HG02840 (cell line): ENCODE measurements at regions not wholly inside any gene's neighbourhood (a gene's known extent, or its start where the extent isn't known, plus 50 kb on each side); places are given as distances from the start of the nearest gene placed in this dataset.

Experiments
- ATAC-seq: cut with Tn5 transposase; IDR thresholded peaks from one replicate; pipeline ENCODE4 v1.9.1; 2021; ENCODE audit warnings: mild to moderate bottlenecking, moderate library complexity, moderate number of reproducible peaks; ENCODE audit not compliant: unreplicated experiment, low FRiP score

DNA sequence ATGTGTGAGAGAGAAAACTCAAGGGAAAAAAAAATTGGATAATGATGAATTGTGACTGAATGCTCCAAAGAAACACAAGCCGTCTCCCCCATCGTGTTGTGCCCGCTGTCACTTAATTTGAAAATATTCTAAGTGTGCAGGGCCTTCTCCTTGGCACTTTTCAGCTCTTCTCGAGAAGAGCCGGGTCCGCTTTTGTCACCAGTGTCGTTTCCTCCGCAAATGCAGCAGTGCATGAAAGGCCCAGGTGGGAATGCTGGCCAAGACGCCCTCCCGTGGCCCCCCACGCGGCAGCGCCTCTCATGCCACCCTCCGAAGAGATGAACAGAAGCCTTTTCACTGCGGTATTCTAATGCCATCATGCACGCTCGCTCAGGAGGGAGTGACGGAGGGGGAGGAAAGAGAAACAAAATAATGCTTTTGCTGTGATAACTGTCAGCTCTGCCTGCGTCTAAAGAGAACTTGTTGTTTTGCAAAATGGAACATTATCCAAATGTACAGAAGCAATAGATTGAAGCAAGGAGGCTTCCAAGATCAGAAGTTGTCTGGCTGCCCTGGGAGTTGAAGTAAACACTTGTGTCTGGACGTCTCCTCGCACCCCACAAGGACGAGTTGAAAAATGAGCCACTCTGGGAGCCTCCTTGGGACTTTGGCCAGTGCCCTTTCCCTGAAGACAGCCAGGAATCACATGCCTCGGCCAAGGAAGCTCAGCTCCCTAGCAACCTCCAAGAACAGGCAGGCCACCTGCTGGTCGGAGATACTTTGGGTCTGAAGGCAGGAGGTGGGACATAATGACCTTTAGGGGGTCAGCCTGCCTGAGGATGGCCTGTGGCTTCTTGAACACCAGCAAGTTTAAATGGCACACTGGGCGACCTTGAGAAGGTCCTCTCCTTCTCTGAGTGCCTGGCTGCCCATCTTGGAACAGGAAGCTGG, 166.1 kb upstream of the ZC3H12A start:
- no peak for ATAC-seq

- no peak for ATAC-seq
These were observed 164.8 kb upstream of the ZC3H12A start for GRCh38 chr1:37309574-37309973.

- no peak for ATAC-seq
These were observed 164.3 kb upstream of the ZC3H12A start for GRCh38 chr1:37310064-37310463.

DNA sequence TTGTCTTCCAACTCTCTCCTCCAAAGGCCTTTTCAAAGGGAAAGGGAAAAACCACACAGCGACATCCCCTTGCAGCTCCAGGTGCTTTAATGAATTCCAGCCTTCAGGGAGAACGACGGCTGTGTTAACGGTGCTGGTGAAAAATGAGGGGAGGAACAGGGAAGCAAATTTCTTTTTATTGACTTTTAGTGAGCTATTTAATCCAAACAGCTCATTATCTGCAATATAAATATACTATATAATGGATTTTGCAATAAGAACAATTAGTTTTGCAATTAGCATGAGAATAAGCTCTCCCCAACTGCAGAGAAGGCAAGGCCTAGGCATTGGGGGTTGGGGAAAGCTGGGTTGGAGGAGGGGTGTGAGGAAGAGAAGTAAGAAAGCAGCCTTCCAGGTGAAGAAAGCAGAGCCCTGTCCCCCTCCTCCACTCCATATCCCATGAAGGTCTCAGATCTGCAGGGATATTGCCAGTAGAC, 159.0 kb upstream of the ZC3H12A start:
- ATAC-seq, result no peak

- no peak for ATAC-seq
These were observed 156.4 kb upstream of the ZC3H12A start for GRCh38 chr1:37317870-37318467.

GRCh38 chr1:37318490-37318889, 155.9 kb upstream of the ZC3H12A start:
- ATAC-seq, result no peak

GRCh38 chr1:37319284-37319683, 155.1 kb upstream of the ZC3H12A start:
- ATAC-seq, result no peak

- ATAC-seq, result no peak
These were observed 150.6 kb upstream of the ZC3H12A start for GRCh38 chr1:37323486-37324377.

DNA sequence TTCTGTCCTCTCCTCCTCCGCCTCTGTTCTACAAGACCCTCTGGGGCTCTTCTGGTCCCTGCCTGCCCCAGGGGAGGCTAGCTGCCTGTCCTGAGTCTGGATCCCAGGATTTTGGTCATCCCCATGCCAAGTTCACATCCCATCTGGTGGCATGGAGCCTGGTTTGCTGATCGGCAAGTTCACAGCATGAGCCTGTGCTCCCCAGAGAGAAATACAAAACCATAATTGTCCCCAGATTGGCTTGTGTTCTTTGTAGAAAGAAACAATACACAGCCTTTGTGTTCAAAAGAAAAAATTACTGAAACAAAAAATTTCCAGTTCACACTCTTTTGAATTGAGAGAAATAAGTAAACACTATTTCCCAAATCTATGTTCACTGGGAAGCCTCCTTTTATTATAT, 149.4 kb upstream of the ZC3H12A start:
- ATAC-seq, result no peak

DNA sequence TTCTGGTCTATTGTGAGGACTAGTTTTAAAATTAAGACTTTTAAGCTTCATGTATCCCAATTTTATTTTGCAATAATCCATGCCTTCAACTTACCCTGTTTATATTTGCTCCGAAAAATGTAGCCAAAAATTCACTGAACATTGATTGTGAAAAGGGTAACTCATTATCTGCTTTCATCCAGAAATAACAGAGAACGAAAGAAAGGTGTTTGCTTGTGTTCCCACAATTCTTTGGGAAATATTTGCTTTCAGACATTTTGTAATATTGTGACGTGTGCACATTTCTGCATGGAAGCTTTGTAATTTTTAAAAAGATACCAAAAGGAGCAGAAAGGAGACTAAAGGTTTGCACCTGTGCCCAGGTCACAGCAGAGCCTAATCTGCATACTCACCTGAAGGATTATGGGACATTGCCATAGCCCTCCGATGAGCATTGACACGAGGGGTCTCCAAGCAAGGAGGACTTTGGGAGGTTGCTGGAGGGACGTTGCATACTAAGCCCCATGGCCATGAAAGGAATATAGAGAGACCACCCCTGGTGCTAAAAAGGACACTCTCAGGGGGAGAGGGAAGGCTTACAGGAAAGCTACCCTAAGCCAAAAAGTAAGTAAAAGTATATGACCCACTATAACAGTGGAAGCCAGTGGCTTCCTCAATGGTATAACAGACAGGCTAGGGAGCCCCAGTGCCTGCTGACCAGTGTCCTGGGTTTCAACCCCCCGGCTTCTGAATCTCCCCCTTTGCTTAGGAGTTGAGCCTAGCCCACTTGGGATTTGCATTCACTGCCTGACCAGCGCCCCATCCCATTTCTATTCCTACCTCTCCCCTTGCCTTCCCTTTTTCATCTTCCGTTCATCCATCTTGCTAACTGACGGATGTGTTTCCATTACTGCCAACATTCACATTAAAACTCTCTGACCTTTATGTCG, 148.6 kb upstream of the ZC3H12A start:
- ATAC-seq, result no peak

DNA sequence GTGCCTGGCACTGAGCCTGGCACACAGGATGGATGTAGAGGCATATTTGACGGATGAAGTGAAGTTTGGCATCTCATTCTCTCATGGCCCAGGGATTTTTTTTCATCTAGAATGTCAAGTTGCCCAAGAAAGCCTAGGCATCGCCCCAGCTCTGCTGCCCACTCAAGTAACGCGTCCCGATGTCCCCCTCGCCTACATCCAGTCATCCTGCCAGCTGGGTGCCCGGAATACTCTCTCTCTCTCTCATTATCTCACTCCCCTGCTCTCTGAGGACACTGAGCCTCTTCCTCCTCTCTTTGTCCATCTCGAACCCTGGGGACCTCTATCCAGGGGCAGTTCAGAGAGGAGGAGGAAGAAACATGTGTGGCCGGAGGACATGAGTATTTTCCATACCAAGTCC, 142.3 kb upstream of the ZC3H12A start:
- ATAC-seq, result no peak

- no peak for ATAC-seq
These were observed 135.7 kb upstream of the ZC3H12A start for GRCh38 chr1:37338658-37339057.

DNA sequence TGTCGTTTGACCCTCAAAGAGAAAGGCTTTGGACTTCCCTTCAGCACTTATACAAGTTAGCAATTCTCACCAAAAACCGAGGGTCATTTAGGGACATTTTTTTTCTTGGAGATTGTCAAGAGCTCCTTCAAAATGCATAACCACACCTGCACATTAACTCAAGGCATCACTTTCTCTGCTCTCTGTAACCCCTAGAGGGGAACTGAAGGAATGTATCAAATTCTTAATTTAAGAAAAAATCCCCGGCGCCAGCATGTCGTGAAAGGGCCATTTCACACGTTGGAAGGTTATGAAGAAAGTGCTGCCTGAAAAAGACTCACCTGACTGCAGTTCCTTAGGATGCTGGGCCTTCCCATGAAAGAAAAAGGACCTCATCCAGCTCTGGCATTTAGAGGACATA, 131.6 kb upstream of the ZC3H12A start:
- ATAC-seq, result no peak

DNA sequence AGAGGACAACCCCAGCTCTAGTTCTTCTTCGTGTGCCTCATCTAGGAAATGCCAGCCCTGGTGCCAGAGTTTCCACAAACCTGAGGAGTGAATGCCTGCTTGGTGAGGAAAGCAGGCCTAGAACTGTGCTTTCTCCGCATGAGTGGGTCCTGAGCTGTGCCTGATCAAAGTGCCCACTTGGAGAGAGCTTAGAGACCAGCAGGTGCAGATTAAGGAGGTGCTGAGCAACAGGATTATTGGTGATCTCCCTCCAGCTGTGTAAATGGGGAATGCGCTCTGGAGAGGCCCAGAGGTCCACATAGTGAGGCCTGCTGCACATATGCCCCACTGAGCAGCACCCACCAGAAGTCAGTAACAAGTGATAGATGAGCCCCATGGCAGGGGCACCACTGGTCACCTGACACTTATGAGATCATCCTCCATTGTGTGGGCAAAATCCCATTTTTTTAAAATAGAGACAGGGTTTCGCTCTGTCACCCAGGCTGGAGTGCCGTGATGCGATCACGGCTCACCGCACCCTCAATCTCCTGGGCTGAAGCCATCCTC, 127.2 kb upstream of the ZC3H12A start:
- no peak for ATAC-seq

- ATAC-seq, result no peak
These were observed 120.5 kb upstream of the ZC3H12A start for GRCh38 chr1:37353871-37354270.

DNA sequence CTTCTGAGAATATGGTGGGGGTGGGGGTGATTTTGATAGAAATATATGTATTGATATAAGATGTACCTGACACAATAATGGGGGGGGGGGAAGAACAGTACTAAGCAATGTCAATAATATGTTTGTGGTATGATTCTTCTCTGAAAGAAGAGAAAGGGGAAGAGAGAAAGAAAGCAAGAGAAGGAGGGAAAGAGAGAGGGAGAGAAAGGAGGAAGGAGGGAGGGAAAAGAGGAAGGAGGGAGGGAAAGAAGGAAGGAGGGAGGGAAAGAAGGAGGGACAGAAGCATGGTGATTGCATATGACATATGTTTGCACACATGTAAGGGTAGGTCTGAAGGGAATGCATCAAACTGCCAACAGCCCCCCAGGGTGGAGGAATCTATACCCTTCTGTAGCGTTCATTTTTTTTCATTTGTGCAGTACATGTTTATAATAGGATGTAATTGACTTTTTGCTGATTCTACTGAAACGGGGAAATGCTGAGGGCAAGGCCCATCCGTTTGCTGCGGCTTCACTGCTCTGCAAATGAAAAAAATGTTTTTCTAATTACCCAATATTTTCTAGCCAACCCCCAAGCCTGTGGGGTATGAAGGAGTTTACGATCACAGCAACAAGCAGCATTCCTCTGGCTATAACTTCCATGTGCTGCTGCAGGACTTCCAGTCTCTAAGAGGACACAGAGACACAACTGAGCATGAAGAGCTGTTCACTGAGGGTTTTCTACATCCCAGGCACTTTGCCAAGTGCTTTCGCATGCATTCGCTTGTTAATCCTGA, 119.3 kb upstream of the ZC3H12A start:
- ATAC-seq, result no peak

GRCh38 chr1:37358992-37359391, 115.4 kb upstream of the ZC3H12A start:
- ATAC-seq, result no peak

DNA sequence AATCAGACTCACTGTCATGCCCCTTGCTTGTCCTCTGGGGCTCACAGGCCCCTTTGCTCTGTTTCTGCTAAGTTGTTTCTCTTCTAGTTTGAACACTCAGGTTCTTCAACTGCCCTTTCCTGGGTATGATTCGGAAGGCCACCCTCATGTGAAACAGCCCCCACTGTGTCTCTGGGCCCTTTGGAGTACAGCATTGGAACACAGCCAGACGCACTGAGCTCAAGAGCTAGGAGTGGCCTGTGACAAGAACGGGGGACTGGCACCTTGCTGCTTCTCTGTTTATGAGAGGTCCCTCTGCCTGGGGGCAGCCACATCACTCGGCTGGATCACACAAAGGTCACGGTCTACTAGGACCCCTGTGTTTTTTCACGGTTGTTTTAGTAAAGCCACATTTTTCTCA, 114.4 kb upstream of the ZC3H12A start:
- ATAC-seq, result no peak
